ENCODE measurements at regions not wholly inside any gene's neighbourhood (a gene's known extent, or its start where the extent isn't known, plus 50 kb on each side); places are given as distances from the start of the nearest gene placed in this dataset.

DNA sequence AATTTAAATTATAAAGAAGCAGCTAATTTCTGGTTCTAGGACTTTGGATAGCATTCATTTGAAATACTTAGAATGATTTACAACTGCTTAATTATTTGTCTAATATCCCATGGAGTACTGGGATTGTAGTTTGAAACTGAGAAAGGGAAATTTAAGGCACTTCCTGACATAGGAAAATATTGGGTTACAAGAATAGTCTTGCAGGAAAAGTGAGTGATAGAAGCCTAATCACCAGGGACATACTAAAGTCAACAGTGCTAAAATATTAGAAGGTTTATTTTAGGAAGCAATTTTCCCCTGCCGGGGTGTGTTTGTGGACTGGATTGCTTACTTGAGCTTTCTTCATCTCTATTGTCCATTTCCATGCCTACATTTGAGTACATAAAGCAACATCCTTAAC, 661.6 kb downstream of the ADGRL2 start:
- no peak for TF ChIP-seq CTCF (IDR thresholded peaks at IDR 0.05)
- TF ChIP-seq POLR2A (IDR thresholded peaks at IDR 0.05), result no peak

Data from adrenal gland (tissue), 5 donors.